ENCODE measurements at regions not wholly inside any gene's neighbourhood (a gene's known extent, or its start where the extent isn't known, plus 50 kb on each side); places are given as distances from the start of the nearest gene placed in this dataset.

GRCh38 chr2:16021611-16022363, 81.4 kb downstream of the MYCN start:
- DNase-seq (ENCODE audit: extremely low read depth, low read depth): no peak

GRCh38 chr2:16020389-16021008, 80.1 kb downstream of the MYCN start:
- TF ChIP-seq CTCF (IDR thresholded peaks at IDR 0.05; ENCODE audit: low read depth, low read length): no peak
- DNase-seq (ENCODE audit: extremely low read depth, low read depth): no peak

More at GRCh38 chr2:16021611-16022363, 81.4 kb downstream of the MYCN start:
- no peak for TF ChIP-seq CTCF (IDR thresholded peaks at IDR 0.05; ENCODE audit: low read depth, low read length)

- no peak for TF ChIP-seq CTCF (IDR thresholded peaks at IDR 0.05; ENCODE audit: low read depth, low read length)
- no peak for DNase-seq (ENCODE audit: extremely low read depth, low read depth)
These were observed 79.4 kb downstream of the MYCN start for GRCh38 chr2:16019617-16020351.

GRCh38 chr2:16019060-16019480, 78.7 kb downstream of the MYCN start:
- no peak for DNase-seq (ENCODE audit: extremely low read depth, low read depth)
- TF ChIP-seq CTCF (IDR thresholded peaks at IDR 0.05; ENCODE audit: low read depth, low read length): no peak

GRCh38 chr2:16018277-16019059, 78.1 kb downstream of the MYCN start:
- TF ChIP-seq CTCF (IDR thresholded peaks at IDR 0.05; ENCODE audit: low read depth, low read length): no peak
- DNase-seq (ENCODE audit: extremely low read depth, low read depth): no peak

GRCh38 chr2:16016282-16016681, 75.9 kb downstream of the MYCN start:
- TF ChIP-seq CTCF (IDR thresholded peaks at IDR 0.05; ENCODE audit: low read depth, low read length): no peak
- no peak for DNase-seq (ENCODE audit: extremely low read depth, low read depth)
